GM19438 (cell line): ENCODE measurements at regions not wholly inside any gene's neighbourhood (a gene's known extent, or its start where the extent isn't known, plus 50 kb on each side); places are given as distances from the start of the nearest gene placed in this dataset.
"Not testable (repeated sequence)": the region's sequence is repeated elsewhere in the genome, so short reads cannot be mapped to it uniquely, and the experiment has no call there.

ENCODE experiments used
- ATAC-seq: cut with Tn5 transposase; IDR thresholded peaks from one replicate; pipeline ENCODE4 v1.9.1; 2021; ENCODE audit warnings: low read depth; ENCODE audit not compliant: unreplicated experiment

DNA sequence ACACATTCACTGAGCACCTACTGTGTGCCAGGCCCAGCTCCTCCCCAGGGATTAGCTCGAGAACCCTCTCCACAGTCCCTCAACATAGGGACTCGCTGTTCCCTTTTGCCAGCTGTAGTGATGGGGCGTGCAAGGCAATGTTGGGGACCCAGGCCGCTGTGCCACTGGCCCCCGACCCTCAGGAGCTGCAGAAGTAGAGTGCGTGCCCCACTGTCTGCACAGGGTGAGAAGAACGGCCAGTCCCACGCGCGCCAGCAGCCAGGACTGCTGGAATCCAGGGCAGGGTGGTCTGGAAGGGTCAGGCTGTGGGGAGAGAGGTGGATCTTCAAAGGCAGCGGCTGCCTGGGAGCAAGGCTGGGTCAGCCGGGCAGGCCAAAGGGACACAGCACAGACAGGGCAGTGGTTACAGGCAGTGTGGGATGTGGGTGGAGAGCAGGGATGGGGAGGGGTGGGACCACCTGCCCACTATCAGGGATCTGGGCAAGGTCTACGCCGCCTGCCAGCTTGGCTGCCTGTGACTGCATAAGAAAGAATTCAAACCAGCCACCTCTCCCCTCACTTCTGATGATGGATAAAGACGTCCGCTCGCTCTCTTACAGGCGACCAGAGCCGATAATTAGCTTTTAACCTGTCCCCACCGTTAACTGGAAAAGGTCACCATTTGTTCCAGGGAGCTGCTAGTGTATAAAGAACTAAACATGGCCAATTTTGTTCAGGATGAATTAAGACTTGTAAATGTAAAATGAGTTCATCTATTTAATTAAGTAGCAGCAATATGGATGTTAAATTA, 86.7 kb upstream of the GSE1 start:
- no peak for ATAC-seq

DNA sequence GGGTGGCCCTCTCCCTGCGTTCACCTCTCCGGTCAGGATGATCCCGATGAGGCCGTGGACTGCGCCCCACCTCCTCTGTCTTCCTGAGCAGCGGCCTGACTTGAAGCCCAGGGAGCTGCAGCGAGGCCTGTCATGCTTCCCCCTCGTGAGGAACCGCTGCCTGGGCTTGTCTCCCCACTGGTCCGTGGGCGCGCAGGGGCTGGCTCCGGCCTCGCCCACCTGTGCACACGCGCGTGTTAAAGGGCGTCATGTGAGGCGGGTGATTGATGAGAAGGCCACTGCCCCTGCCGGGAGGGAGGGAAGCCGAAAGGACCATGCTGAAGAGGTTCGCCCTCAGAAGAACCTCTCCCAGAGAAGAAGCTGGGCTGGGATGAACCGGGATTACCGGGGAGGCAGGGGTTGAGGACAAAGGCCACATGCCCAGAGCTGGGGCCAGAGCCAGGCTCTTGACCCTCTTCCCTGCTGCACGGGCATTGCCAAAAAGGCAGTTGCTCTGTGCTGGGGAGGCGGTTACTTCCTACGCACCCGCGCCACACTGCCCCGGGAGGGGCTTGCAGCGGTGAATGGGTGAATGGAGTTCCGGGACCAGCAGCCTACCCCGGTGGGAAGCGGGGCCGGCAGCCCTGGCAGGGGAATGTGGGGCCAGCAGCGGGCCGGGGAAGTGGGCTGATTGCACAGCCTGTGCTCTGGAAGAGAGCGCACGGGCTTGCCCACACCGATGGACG, 85.9 kb upstream of the GSE1 start:
- ATAC-seq, result no peak

DNA sequence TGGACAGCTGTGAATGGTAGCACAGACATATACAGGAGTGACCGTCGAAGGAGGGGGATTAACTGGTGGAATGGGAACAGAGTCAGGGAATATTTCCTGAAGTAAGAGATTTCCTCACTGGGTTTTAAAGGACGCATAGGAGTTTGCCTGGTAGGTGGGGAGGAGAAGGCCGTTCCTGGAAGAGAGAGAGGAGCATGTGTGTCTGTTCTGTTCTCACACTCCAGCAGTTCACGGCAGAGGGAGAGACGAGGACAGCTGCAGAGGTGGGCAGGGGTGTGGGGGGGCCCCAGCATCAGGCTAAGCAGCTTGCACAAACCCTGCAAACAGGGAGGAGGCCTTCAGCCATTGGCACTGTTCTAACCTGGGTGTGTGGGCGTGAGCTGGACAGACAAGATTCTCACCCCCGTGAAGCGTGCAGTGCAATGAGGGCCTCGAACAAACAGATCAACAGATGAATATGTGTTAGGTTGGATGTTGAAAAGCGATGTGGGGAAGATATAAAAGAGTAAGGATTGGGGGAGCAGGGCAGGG, 85.3 kb upstream of the GSE1 start:
- no peak for ATAC-seq

DNA sequence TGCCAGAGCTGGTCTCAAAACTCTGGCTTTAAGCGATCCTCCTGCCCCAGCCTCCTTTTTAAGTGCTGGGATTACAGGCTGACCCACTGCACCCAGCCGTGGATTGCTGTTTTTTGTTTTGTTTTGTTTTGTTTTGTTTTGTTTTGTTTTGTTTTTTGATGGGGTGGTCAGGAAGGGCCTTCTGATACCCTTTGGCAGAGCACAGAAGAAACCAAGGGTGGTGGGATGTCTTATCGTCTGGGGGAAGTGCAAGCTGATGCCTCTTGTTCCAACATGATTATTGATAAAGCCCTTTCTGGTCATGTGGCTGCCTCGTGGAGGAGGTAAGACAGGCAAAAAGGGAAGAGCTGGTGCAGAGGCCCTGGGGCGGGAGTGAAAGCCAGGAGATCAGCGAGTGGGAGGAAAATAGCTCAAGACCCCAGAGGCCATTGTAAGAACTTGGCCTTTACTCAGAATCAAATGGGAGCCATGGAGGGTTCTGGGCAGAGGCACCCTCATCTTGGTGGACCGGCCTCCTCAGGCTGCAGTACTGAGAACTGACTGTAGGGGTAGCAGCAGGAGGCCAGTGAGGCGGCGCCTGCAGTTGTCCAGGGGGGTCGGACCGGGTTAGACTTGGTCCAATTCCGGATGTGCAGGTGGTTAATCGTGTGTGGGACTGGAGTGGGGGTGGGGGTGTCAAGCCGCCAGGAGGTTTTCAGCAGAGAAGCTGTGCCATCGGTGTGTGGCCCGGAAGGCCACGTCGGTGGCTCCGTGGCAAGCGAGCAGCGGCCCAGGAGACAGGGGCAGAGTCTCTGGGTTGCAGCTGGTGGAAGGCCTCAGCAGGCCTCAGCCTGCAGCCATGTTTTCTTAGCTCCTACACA, 84.4 kb upstream of the GSE1 start:
- no peak for ATAC-seq

DNA sequence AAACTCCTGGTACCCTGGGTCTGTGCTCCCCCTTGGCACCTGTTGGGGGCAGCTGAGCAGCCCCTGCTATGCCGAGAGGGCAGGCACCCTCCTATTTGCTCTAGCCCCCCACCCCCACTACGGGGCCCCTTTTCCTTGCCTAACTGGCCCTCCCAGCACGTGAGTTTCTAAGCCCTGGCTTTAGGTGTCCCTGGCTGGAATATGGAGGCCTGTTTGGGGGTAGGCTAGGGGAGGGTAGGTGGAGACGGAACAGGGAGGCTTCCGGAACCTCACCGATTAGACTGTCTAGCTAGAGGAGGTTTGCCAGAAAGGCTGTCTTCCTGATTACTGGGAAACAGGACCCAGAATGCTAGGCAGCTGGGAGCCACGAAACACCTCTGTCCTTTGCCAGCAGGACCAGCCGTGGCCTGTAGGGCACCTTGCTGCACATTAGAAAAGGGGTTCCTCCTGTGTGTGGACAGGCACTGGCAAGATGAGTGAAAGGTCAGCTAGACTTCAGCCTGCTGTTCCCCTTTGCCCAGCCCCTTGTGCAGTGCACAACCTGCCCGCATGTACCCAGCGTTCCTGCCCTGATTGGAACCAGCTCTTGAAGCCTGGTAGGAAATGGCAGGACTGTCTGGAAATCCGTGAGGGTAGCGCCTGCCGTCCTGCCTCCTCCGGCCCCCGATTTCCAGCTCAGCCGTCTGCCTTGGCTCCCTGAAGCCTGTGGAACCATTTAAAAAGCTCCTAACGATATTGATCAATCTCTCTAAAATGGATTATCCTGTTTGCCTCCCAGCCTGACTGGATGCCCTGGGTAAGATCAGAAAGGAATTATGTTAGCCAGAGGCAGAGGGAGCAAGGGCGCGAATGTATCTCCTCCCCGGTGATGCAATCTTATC, 83.4 kb upstream of the GSE1 start:
- ATAC-seq, result no peak

DNA sequence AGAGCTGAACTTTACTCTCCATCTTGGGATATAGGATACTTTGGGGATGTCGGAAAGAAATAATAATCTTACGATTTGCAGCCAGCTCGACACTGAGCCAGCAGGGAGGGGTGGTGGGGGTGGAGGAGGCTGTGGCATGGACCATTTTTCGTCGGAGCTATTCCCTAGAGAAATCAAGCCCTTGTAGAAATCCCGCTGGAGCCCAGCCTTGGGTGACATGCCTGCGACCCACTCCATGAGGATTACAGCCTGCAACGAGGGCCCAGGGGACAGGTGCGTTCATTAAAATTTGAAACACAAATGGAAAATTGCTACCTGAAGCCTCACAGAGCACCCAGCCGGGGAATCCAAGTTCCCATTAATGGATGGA, 82.8 kb upstream of the GSE1 start:
- ATAC-seq, result no peak

DNA sequence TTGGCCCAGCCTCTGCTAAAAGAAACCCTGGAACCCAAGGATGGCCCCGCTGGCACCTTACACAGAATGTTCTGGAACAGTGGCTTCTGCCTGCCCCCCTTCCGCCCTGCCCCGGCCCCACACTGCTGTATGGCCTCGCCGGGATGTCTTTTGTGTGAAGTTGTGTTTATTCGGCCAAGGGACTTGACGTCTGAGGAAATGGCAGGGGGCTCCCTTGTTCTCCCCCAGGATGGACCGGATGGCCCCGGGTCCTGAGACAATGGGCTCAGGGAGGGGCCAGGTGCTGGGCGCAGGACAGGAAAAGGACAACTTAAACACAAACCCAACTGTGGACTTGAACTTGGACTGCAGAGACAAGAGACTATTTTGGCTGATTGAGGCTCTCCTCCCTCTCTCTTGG, 81.6 kb upstream of the GSE1 start:
- no peak for ATAC-seq

DNA sequence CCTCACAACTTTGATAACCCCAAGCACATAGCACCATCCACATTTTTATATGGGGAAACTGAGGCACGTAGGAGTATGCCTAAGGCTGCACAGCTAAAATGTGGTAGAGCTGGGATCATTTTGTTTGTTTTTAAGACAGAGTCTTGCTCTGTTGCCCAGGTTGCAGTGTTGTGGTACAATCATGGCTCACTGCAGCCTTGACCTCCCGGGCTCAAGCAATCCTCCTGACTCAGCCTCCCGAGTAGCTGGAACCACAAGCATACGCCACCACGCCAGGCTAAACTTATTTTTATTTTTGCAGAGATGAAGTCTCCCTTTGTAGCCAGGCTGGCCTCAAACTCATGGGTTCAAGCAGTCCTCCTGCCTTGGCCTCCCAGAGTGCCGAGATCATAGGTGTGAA, 81.0 kb upstream of the GSE1 start:
- no peak for ATAC-seq

DNA sequence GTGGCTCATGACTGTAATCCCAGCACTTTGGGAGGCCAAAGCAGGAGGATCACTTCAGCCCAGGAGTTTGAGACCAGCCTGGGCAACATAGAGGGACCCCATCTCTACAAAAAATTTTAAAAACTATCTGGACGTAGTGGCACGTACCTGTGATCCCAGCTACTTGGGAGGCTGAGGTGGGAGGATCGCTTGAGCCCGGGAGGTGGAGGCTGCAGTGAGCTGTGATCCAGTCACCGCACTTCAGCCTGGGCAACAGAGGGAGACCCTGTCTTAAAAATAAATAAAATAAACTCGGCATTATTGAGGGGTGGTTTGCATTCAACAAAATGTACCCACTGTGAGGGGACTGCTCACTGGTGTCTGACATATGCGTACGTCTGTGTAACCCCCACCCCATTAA, 79.5 kb upstream of the GSE1 start:
- ATAC-seq, result not testable (repeated sequence)

DNA sequence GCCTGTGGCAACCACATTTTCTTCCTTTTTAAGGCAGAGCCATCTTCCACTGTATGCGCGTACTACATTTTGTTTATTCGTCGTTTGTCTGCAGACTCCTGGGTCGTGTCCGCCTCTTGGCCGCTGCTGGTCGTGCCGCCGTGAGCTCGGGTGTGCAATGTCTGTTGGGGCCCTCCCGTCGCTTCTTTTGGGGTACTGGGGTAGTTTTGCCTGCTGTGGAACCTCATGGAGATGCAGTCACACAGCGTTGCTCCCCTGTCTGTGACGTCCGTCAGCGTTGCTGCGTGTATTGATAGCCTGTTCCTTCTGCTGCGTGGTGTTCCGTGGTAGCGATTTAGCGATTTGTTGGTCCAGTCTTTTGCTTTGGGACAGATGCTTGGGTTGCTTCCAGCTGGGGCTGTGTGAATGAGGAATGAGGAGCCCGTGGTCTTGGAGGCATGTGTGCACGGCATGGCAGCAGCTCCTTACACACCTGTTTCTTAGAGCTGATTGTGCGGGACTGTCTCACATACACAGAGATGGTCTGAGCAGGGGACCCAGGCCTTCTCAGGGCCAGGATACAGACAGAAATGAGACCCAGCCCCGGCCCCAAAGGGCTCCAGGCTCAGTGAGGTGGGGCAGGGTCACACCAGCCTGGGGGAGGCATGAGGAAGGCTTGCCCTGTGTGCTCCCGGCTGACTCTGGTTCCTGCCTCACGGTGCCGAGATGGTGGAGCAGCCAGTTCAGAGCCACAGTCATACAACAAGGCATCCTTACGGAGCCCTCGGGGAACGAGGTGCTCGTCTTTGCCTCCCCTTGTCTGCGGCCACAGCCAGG, 78.4 kb upstream of the GSE1 start:
- no peak for ATAC-seq

DNA sequence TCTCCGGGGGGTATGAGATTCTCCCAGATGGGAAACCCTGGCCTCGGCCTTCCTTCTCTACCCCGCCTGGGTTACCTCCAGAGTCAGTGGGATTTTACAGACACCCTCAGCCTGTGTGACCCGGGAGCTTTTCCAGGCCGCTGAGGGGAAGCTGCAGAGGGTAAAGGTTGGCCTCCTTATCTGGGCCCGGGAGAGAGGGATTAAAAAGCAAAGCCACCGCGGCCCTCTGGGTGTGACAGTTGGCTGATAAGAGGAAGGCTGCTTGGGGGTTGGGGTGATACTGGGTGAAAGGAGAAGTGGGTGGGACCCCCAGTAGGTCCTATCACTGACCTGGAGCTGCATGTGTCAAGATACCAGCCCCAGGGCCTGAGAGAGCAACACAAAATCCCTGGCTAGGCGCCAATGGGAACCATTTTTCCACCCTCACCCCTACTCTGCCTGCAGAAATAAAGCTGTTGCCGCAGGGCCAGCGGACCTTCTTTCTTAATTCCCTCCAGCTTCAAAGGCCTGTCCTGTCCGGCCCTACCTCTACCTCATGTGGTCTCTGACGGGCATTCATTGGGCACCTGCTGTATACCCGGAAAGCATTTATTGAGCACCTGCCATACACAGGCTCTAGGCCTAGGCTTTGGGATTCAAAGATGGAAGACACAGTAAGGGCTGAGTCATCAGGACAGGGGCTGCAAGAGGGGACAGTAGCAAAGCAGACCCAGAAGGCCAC, 77.6 kb upstream of the GSE1 start:
- no peak for ATAC-seq

DNA sequence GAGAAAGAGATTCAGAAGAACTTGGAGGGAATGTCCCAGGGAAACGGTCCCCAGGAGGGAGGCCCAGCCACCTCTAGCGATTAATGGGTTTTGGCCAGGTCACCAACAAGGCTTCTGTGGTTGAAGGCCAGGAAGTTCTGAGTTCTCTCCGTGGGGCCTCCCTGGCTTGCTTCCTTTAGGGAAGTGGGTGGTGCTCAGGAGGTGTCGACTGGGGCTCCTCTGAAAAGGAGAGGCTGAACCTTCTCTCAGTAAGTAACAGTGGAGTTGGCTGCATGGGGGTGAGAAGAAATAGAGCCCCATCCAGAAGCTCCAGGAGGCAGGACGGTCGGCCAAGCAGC, 77.1 kb upstream of the GSE1 start:
- no peak for ATAC-seq

DNA sequence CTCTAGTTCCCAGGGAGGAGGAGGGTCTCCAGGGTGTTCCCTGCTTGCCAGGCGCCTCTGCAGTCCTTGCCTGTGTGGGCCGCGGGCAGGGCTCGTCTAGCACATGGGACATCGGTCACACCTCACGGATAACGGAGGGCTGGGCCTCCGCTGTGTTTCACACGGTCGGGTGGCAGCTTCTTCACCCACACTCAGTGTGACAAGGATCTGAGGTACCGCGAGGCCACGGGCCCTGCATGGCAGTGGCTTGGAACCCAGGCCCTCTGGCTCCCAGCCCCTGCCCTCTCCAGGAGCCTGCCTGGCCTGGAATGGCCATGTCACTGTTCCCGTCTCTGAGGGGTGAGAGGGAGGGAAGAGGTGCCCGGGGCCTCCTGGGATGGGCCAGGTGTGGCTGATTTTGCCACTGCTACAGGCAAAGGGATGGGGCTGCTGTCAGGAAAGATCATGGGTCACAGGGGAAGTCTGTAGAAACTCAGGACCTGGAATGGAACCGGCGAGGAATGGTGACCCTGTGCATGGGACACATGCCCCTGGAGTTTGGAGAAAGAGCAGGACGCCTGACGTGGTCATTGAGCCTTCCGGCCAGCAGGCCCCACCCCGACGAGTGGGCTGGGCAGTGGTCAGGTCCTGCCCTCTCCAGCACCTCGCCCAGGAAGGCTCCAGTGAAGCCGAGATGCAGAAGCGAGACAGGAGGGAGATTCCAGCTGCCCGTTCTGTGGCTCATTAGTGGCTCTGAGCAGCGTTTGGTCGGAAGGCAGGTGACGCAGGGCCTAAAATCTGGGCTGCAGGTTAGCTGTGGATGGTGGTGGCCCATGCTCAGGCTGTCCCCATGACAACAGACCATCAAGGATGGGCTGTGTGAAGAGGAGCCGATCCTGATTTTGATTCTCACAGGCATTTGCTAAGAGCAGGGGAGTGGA, 76.5 kb upstream of the GSE1 start:
- ATAC-seq, result no peak

DNA sequence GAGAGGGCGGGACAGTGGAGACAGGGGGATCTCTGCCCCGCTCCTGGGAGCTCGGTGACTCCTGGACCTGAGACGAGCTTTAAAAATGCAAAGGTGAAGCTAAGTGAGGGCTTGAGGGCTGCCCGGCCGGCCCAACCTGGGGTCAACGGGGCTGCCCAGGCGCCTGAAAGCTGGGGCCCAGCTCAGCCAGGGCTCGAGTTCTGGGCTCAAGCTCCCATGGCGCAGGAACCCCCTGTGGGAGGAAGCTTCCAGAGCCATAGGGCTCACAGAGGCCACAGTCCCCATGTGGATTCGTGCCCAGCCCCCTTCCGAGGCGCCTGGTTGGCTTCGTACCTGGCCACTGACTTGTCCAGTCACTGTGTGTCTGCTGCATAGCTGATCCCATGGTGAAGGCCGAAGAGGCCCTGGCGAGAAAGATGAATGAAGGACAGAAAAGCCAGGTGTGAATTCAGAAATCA, 75.8 kb upstream of the GSE1 start:
- no peak for ATAC-seq

DNA sequence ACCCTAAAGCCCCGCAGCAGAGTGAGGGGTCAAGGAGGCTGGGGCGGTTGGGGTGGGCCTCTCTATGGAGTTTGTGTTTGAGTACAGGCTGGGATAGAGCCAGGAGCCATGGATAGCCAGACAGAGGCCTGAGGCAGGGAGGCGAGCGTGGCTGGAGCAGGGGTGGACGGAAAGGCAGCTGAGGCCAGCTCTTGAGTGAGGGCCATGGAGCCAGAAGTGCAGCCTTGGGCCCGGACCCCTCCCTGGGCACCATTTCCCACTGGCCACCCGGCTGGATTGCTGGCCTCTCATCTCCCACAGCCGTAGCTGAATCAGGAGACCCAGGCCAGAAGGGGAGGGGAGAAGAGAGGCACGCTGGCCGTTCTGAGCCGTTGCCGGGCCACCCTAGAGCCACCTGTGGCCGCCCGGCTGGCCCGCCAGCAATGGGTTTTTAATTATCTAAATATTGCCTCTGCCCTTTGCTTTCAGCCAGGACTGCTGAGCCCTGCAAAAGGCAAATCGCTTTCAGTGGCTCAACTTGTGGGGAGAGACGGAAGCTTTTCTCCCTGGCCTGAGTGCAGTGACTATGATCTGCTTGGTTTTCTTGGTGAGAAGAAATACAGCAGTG, 75.2 kb upstream of the GSE1 start:
- ATAC-seq, result no peak

DNA sequence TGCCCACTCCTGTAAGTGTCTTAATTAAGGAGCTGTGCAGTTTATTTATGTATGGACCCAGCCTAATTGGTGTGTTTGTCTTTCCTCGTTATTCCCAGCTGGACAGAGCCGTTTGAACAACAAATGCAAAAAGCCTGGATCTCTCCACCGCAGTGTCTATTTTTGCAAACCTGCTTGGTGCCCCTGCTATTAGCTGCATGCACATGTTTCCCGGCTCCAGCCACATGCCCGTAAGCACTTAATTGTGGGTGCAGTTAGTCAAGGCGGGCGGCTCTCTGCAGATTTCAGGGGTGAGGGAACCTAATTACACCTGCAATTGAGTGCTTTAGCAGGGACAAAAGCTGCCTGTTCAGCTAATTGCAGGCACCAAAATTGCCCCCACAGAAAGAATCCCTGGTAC, 74.0 kb upstream of the GSE1 start:
- ATAC-seq, result no peak

DNA sequence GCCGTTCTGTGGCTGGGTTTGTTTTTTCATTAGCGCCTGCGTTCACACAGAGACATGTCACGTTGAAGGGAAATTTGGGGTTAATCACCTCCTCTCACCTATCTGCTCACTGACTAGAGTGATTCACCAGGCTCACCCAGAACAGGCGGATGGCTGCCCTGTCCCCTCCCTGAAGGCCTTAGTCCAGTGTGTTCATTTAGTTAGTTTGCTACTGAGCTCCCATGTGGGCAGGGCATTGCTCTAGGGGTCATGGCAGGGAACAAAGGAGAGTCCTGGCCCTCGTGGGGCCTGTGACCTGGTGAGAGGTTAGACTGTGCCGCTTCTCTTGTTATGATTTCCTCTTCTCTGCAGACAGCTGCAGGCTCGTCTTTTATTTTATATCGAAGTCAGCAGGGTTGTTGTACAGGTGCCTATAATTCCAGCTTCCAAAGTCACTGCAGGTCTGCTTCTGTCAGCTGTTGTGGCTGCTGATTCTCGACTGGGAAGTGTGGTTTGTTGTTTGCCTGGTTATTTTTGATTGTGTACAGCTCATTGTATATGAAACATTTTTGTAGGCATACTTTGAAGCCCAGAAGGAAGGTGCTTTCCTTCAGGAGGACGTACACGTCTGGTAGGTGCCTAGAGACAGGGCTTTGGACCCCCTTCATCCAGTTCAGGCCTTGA, 73.4 kb upstream of the GSE1 start:
- no peak for ATAC-seq
